ENCODE measurements at regions not wholly inside any gene's neighbourhood (a gene's known extent, or its start where the extent isn't known, plus 50 kb on each side); places are given as distances from the start of the nearest gene placed in this dataset.

- intact Hi-C loops (cut with DNase I; ENCODE audit: low total_unique reads) = no loop called here
- TF ChIP-seq POLR2A (IDR thresholded peaks at IDR 0.05) = no peak
- no peak for TF ChIP-seq CTCF (IDR thresholded peaks at IDR 0.05 in 4 of 5, conservative IDR thresholded peaks at IDR 0.05 in 1 of 5)
- Histone ChIP-seq H3K36me3 (no peaks in the 10 kb centered on the region), H3K4me1 (peaks cover 0 to 4% of the 10 kb centered on the region in 2 donors), H3K27me3 (no peaks in the 10 kb centered on the region), H3K4me3 (no peak overlapping the region), H3K27ac (no peak overlapping the region), H3K9me3 (no peaks in the 10 kb centered on the region)
- in situ Hi-C loops (cut with MboI; ENCODE audit: low sequenced_read_pairs in 4 of 4) = no loop called here
- no peak for DNase-seq
- no peak for ATAC-seq
Measured at GRCh38 chr13:44785401-44785800, 203.9 kb downstream of the NUFIP1 start.

GRCh38 chr13:44784708-44785080, 204.6 kb downstream of the NUFIP1 start:
- intact Hi-C loops (cut with DNase I; ENCODE audit: low total_unique reads) = no loop called here
- TF ChIP-seq POLR2A (IDR thresholded peaks at IDR 0.05) = no peak
- no peak for TF ChIP-seq CTCF (IDR thresholded peaks at IDR 0.05 in 4 of 5, conservative IDR thresholded peaks at IDR 0.05 in 1 of 5)
- ATAC-seq (no peak), DNase-seq (no peak)
- Histone ChIP-seq H3K4me1 (peaks cover 0 to 4% of the 10 kb centered on the region in 2 donors), H3K36me3 (no peaks in the 10 kb centered on the region), H3K9me3 (no peaks in the 10 kb centered on the region), H3K4me3 (no peak overlapping the region), H3K27me3 (no peaks in the 10 kb centered on the region), H3K27ac (no peak overlapping the region)
- in situ Hi-C loops (cut with MboI; ENCODE audit: low sequenced_read_pairs in 4 of 4) = no loop called here

- Histone ChIP-seq H3K4me1 (peaks cover 0 to 4% of the 10 kb centered on the region in 2 donors), H3K27me3 (no peaks in the 10 kb centered on the region), H3K36me3 (no peaks in the 10 kb centered on the region), H3K9me3 (no peaks in the 10 kb centered on the region), H3K4me3 (no peak overlapping the region), H3K27ac (no peak overlapping the region)
- intact Hi-C loops (cut with DNase I; ENCODE audit: low total_unique reads) = no loop called here
- ATAC-seq = no peak
- DNase-seq = no peak
- TF ChIP-seq POLR2A (IDR thresholded peaks at IDR 0.05) (no peak), CTCF (IDR thresholded peaks at IDR 0.05 in 4 of 5, conservative IDR thresholded peaks at IDR 0.05 in 1 of 5) (no peak)
- in situ Hi-C loops (cut with MboI; ENCODE audit: low sequenced_read_pairs in 4 of 4) = no loop called here
Measured at GRCh38 chr13:44783994-44784707, 205.1 kb downstream of the NUFIP1 start.

GRCh38 chr13:44780591-44781280, 204.6 kb upstream of the TSC22D1 start:
- Histone ChIP-seq H3K36me3 (no peaks in the 10 kb centered on the region), H3K27me3 (no peaks in the 10 kb centered on the region), H3K4me3 (no peak overlapping the region), H3K4me1 (peaks cover 0 to 4% of the 10 kb centered on the region in 2 donors), H3K27ac (no peak overlapping the region), H3K9me3 (no peaks in the 10 kb centered on the region)
- intact Hi-C loops (cut with DNase I; ENCODE audit: low total_unique reads) = no loop called here
- ATAC-seq (no peak), DNase-seq (no peak)
- in situ Hi-C loops (cut with MboI; ENCODE audit: low sequenced_read_pairs in 4 of 4) = no loop called here
- no peak for TF ChIP-seq CTCF (IDR thresholded peaks at IDR 0.05 in 4 of 5, conservative IDR thresholded peaks at IDR 0.05 in 1 of 5)
- TF ChIP-seq POLR2A (IDR thresholded peaks at IDR 0.05) = no peak
